IPS-18c (cell line): ENCODE measurements at regions not wholly inside any gene's neighbourhood (a gene's known extent, or its start where the extent isn't known, plus 50 kb on each side); places are given as distances from the start of the nearest gene placed in this dataset.

Experiments used
- H3K4me3 ChIP-seq: 2 replicates; pipeline ENCODE4 v1.7.0; 2013; ENCODE audit warnings: low read depth, mild to moderate bottlenecking, low read length, moderate library complexity; ENCODE audit not compliant: insufficient read depth
- H3K9me3 ChIP-seq: one replicate; pipeline ENCODE4 v1.6.1; 2013; ENCODE audit warnings: mild to moderate bottlenecking, low read length, moderate library complexity; ENCODE audit not compliant: control insufficient read depth, insufficient read depth

GRCh38 chr2:129139380-129139779 lies 820.7 kb upstream of the HS6ST1 start:
- Histone ChIP-seq H3K9me3 (no peaks in the 10 kb centered on the region), H3K4me3 (no peak overlapping the region)

- Histone ChIP-seq H3K4me3 (no peak overlapping the region), H3K9me3 (no peaks in the 10 kb centered on the region)
Measured at GRCh38 chr2:129142465-129142864, 823.8 kb upstream of the HS6ST1 start.

GRCh38 chr2:129144082-129144791 lies 825.6 kb upstream of the HS6ST1 start:
- Histone ChIP-seq H3K4me3 (no peak overlapping the region), H3K9me3 (no peaks in the 10 kb centered on the region)

GRCh38 chr2:129152514-129152913 lies 827.0 kb upstream of the RAB6C start:
- Histone ChIP-seq H3K4me3 (no peak overlapping the region), H3K9me3 (peaks cover 2% of the 10 kb centered on the region)

GRCh38 chr2:129160879-129161278 lies 818.6 kb upstream of the RAB6C start:
- Histone ChIP-seq H3K9me3 (no peaks in the 10 kb centered on the region), H3K4me3 (no peak overlapping the region)

- H3K9me3 ChIP-seq, result no peaks in the 10 kb centered on the region
- H3K4me3 ChIP-seq, result no peak overlapping the region
Measured at GRCh38 chr2:129164220-129164949, 815.1 kb upstream of the RAB6C start.

GRCh38 chr2:129165006-129165405 lies 814.5 kb upstream of the RAB6C start:
- Histone ChIP-seq H3K9me3 (no peaks in the 10 kb centered on the region), H3K4me3 (no peak overlapping the region)

GRCh38 chr2:129167456-129167855 lies 812.0 kb upstream of the RAB6C start:
- H3K9me3 ChIP-seq, result no peaks in the 10 kb centered on the region
- H3K4me3 ChIP-seq, result no peak overlapping the region

GRCh38 chr2:129170570-129170969 lies 808.9 kb upstream of the RAB6C start:
- H3K4me3 ChIP-seq, result no peak overlapping the region
- peaks cover under 1% of the 10 kb centered on the region for H3K9me3 ChIP-seq

GRCh38 chr2:129174143-129174542 lies 805.3 kb upstream of the RAB6C start:
- peaks cover 2% of the 10 kb centered on the region for H3K9me3 ChIP-seq
- H3K4me3 ChIP-seq, result no peak overlapping the region

GRCh38 chr2:129175051-129175450 lies 804.4 kb upstream of the RAB6C start:
- H3K9me3 ChIP-seq, result peaks cover 2% of the 10 kb centered on the region
- H3K4me3 ChIP-seq, result no peak overlapping the region

- H3K4me3 ChIP-seq, result no peak overlapping the region
- peaks cover 2% of the 10 kb centered on the region for H3K9me3 ChIP-seq
Measured at GRCh38 chr2:129176375-129176774, 803.1 kb upstream of the RAB6C start.

GRCh38 chr2:129178356-129178755 lies 801.1 kb upstream of the RAB6C start:
- Histone ChIP-seq H3K4me3 (no peak overlapping the region), H3K9me3 (peaks cover 2% of the 10 kb centered on the region)

- Histone ChIP-seq H3K4me3 (no peak overlapping the region), H3K9me3 (peaks cover 2% of the 10 kb centered on the region)
Measured at GRCh38 chr2:129179199-129179598, 800.3 kb upstream of the RAB6C start.

GRCh38 chr2:129180124-129180716 lies 799.2 kb upstream of the RAB6C start:
- H3K4me3 ChIP-seq, result no peak overlapping the region
- H3K9me3 ChIP-seq, result peaks cover 2% of the 10 kb centered on the region

GRCh38 chr2:129181433-129181832 lies 798.0 kb upstream of the RAB6C start:
- H3K4me3 ChIP-seq, result no peak overlapping the region
- H3K9me3 ChIP-seq, result no peaks in the 10 kb centered on the region

- H3K9me3 ChIP-seq, result no peaks in the 10 kb centered on the region
- H3K4me3 ChIP-seq, result no peak overlapping the region
Measured at GRCh38 chr2:129181963-129182362, 797.5 kb upstream of the RAB6C start.

- Histone ChIP-seq H3K9me3 (peaks cover 2% of the 10 kb centered on the region), H3K4me3 (no peak overlapping the region)
Measured at GRCh38 chr2:129187343-129187742, 792.1 kb upstream of the RAB6C start.
